HG02588 (cell line): ENCODE measurements at regions not wholly inside any gene's neighbourhood (a gene's known extent, or its start where the extent isn't known, plus 50 kb on each side); places are given as distances from the start of the nearest gene placed in this dataset.

Experiments used
- ATAC-seq: cut with Tn5 transposase; IDR thresholded peaks from one replicate; pipeline ENCODE4 v1.9.1; 2021; ENCODE audit warnings: mild to moderate bottlenecking, moderate library complexity; ENCODE audit not compliant: unreplicated experiment

DNA sequence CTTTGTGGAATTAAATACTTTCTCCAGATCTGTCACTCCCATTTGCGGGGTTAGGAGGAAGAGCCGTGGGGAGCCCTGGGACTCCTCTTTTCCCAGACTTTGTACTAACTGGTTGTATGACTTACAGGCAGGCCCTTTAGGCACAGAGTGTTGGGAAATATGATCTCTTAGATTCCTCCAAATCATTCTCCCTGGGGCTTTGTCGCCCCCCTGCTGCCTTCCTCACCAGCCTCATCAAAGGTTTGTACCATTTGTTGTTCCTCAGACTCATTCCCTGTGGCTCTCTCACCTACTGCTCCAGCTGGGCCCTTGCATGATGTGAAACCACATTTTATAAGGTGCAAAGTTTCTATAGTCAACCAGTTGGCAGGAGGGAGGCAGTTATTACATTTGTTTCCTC, 56.4 kb downstream of the CRYGS start:
- ATAC-seq, result no peak

DNA sequence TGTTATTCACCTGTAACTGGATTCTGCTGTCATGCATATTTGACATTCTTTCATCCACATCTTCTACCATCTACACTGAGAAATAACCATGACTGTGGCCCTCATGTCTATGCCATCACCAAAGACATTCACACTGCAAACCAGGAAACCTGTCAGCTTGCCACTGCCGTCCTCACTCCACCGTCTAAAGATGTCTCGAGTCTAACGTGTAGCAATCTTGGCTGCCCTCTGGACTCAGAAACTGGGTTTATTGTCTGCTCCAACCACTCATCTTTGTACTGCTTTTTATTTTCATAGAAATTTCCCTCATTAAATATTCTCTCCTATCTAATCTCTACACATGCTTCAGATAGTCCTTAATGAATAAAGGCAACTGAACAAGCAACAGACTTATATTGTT, 57.1 kb downstream of the CRYGS start:
- no peak for ATAC-seq

DNA sequence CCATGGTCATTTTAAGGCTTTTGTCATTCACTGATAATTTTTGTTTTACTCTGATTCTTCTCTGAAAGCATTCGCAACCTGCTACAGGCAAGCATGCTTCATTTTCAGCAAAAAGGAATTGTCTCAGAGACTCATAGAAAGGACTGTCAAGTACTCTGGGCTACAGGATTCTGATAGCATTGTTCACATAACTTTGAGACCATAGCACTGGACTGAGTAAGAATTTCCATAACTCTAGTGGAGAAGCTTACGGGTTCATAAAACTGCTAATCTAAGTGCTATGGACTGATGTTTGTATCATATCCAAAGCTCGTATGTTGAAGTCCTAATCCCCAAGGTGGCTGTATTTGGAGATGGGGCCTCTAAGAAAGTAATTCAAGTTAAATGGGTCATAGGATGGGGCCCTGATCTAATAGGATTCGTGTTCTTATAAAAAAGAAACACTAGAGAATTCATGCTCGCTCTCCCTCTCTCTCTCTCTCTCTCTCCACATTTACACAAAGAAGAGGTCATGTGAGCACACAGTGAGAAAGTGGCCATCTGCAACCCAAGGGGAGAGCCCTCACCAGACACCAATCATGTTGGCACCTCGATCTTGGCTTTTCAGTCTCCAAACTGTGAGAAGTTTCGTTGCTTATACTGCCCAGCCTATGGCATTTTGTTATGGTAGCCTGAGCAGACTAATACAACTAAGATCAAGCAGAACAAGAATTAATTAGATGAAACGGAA, 60.4 kb downstream of the CRYGS start:
- ATAC-seq, result no peak

DNA sequence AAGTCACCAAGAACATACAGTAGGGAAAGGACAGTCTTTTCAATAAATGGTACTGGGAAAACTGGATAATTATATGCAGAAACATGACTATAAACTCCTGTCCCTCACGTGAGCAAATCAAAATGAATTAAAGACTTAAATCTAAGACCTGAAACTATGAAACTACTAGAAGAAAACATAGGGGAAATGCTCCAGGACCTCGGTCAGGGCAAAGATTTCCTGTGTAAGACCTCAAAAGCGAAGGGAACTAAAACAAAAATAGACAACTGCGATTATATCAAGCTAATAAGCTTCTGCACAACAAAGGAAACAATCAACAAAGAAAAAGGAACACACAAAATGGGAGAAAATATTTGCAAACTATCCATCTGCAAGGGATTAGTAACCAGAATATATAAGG, 62.7 kb downstream of the CRYGS start:
- no peak for ATAC-seq

DNA sequence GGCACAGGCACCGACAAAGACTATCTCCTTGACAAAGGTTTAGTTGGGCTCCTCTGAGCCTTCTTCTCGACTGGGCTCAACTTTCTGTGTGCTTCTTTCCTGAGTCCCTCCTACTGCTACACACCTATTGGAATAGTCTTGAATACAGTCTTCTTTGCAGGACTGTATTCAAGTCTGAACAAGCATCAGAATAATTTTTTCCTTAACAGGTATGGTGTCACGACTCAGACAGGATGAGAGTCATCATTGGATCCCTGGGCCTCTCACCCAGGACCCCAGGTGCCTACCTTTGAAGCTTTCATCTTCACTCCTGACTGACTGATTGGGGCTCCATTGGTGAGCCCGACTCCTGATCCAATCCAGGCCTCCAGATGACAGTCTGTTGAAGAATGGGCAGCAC, 66.3 kb downstream of the CRYGS start:
- ATAC-seq, result no peak

DNA sequence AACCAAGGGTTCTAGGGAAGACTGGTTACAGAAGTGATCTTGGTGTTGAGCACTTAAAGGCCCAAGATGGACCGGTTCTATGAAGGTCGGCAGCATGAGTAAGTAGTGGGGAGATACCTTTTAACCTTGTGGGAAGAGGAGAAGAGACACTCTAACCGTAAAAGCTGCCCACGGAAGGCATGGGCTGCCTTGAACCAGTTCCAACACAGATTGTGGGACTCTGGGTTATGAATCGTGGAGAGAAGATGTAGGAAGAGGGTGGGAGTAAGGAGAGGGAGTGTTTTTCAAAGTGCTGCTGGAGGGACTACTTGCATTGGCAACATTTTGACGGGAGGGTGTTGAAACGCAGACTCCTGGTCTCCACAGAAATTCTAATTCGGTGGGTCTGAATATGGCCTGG, 67.1 kb downstream of the CRYGS start:
- no peak for ATAC-seq

DNA sequence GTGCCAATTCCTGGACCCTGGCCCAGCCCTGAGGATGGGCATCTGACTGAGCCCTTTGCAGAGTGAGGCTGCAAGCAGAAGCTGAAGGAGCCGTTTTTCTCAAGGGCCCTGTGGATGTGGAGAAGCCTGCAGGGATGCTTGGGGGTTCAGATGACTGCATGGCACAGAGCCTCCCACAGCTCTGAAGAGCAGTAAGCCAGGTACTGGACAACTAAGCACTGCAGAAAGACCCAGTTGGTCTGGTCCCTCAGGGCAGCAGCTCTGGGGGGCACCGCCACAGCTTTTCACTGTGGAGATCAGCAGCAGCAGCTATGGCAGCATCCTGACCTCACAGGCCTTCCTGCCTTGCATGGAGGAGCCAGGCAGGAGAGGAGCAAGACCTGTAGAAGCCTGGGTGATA, 67.6 kb downstream of the CRYGS start:
- ATAC-seq, result no peak

DNA sequence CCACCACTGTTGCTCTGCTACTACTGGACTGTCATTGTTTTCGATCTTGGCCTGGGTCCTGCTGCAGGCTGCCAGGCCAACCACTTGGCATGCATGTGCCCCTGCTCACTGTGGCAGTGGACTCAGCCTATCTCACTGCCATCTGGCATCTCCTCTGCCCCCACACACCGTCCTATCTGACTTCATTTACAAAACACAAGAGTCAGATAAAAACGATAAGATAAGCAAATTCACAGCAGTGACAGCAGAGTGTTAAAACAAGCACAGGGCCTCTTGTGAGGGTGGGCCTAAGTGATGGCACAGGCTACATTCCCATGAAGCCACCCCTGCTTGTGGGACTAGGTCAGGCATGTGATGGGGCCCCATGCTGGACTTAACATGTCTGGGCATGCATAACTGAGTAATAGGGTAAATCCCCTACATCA, 68.1 kb downstream of the CRYGS start:
- no peak for ATAC-seq

DNA sequence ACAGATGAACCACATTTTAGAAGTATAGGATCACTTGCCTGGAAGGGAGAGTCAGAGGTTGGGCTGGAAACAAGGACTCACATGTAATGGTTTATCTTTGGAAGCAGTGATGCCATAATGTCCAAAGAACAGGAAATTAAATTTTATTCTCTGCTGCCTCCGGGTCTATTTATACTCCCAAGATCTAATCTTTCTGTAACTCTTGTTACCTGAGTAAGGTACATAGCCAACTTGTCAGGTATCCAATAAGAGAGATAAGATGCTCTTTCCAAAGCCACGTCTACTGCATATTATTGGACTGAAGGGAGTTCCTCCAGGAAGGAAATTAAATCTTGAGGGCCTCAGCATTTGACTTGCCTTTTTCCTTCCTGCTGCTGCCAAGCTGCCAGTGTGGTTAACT, 71.0 kb downstream of the CRYGS start:
- ATAC-seq, result no peak

DNA sequence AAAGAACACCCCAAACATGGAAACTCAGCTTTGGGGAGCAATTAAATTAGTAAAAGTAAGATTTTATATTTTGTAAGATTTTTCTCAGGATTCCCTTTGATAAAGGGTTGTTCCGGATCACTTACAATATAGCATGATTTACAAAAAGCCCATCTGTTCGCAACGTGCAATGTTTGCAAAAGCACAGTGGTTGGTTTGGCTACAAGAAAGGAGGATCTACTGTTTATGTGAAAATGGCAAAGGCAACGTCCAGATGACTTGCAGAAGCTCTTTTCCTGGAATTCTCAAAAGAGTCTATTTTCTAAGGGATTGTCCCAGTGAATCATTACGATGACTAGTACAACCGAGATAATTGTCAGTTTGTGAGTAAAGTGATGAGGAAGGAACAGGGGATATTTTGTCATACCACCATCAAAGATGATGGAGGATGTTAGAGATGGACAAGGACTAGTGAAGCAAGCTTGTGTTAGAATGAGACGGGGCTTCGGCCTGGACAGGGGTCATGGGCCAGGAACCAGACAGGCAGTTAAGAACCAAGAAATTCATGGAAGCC, 71.6 kb downstream of the CRYGS start:
- no peak for ATAC-seq

DNA sequence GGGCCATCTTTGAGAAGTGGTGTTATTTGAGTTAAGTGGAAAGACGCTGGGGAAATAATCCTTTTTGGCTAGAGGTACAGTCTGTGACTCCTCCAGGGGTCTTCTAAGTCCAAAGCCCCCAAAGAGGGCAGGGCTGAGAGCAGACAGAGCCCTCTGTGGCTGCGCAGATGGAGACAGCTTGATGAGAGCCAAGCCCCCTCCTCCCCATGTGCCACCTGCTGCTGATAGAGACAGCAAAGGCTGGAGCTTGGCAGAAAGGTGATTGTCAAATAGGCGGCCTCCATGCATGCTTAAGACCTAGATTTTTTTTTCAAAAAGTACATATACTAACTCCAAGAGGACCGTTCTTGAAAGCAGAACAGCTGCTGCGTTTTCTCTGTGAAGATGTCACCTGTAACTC, 72.4 kb downstream of the CRYGS start:
- no peak for ATAC-seq

DNA sequence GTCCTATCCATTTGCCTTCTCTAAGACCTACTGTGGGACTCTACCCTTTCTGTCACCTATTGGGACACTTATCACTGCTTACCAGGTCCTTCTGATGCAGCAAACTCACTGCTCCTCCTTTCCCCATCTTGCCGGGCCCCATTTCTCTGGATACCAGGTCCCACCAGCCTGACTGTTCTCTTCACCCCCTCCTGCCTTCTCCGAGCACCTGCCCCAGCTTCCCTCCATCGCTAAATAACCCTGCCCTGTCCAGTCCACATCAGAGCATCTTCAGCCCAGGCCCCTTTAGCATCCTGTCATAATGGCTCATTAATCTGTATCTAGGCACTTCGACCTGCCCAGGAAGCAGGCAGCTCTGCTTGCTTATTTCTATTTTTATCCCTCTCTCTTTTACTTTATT, 74.7 kb downstream of the CRYGS start:
- ATAC-seq, result no peak

DNA sequence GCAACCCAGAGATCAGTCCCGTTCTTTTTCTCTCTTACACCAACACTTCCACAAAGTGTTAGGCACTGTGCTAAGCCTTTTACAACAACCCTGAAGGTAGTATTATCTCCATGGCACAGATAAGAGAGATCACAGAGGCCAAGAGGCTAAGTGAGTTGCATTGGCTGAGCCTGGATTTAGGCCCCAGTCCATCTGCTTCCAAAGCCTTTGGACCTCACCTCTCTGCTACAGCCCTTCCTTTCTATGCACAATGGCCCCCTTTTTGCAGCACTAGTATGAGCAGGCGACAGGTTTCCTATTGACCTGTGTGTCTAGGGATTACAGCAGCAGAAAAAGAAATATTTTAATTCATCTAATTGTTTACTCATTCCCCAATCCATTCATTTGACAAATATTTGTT, 76.2 kb downstream of the CRYGS start:
- ATAC-seq, result no peak

DNA sequence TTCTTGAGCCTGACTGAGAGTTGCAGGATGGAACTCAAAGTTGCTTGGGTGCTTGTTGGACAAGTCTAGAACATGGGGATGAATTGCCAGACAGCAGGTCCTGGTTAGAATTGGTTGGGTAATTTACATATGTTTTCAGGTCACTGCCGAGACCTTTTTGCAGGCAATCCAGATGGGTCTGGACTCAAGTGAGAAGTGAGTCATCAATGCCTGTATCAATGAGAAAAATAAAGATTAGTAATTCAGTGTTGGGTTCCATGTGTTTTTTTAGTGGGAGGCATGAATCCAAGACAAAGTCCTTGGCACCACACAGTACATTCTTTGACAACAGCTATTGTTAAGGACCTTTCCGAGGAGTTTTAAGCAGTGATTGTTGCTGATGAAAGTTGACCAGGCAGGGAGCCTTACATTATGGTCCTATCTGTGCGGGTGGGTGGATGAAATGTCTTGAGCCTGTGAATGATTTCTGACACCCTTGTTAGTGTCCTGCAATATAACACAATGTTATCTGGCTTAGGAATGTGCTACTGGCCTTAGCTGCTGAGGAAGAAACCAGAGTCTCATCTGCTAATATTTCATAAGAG, 77.7 kb downstream of the CRYGS start:
- no peak for ATAC-seq

DNA sequence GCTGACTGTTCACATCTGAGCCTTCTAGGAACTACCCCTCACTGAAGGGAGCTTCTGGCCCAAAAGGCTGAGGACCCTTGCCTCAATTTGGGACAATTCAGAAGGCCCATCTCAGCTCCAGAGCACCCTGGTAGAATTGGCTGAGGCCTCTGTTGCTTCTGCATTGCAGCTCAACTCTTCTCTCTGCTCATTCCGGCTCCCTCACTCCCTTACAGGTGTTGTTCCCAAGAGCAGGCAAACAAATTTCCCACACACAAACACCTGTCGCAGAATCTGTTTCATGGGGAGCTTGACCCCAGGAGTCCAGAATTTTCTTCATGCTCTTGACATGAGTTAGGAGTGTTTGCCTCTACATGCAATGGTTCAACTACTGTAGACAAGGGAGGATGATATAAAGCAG, 78.7 kb downstream of the CRYGS start:
- ATAC-seq, result no peak

DNA sequence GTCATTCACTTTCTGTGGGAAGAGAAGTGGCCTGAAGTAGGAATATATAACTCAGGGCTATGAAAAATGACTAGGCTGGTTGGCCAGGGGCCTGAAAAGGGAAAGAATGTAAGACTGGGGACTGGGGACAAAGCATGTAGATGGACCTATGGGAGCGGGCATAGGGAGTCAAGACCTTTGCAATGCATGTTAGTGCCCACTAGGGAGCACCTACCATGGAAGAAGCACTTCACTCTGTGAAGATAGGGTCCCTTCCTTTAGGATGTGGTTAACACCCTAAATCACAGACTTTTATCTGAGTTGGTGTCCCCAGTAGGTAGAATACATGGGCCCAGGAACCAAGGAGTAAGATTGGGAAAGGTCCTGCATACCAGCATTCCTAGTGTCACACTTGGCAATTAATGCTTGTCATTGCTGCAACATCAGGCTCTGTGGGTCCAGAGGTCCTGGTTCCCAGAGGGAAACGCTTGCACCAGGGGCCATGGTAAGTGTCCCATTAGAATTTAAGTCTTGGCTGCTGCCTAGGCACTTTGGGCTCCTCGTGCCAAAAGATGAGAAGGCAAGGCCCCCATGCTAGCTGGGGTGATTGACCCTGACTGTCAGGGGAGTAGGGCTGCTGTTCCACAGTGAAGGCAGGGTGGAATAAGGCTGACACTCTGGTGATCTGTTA, 79.6 kb downstream of the CRYGS start:
- no peak for ATAC-seq

DNA sequence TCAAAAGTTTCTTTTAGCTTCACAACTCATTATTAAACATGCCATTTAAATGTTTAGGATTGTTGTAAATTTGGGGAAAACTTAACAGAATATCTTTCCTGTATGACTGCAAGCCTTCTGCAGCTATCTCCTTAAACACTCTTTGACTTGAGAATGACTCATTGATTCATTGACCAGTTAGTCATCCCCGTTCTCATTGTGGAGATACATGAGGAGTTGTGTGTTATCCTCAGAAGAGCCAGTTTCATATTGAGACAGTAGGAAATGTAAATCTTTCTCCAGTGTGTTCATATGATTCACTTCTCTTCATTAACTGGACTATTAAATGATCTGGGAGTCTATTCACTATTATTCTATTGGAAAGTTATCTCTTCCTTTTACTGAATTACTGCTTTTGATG, 83.0 kb downstream of the CRYGS start:
- ATAC-seq, result no peak

DNA sequence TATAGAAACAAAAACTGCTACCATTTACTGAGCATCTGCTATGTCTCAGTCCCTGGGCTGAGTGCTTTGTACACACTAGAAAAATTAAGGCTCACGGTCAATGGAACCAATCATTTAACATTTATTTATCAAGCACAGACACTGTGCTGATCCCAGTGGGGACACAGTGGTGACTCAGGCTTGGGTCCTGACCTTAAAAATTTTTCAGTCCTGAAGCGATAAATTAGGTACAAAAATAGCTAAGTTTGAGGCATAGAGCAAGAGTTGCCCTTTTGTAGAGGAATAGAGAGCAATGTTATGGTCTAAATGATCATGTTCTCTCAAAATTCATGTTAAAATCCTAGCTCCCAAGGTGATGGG, 85.1 kb downstream of the CRYGS start:
- no peak for ATAC-seq

DNA sequence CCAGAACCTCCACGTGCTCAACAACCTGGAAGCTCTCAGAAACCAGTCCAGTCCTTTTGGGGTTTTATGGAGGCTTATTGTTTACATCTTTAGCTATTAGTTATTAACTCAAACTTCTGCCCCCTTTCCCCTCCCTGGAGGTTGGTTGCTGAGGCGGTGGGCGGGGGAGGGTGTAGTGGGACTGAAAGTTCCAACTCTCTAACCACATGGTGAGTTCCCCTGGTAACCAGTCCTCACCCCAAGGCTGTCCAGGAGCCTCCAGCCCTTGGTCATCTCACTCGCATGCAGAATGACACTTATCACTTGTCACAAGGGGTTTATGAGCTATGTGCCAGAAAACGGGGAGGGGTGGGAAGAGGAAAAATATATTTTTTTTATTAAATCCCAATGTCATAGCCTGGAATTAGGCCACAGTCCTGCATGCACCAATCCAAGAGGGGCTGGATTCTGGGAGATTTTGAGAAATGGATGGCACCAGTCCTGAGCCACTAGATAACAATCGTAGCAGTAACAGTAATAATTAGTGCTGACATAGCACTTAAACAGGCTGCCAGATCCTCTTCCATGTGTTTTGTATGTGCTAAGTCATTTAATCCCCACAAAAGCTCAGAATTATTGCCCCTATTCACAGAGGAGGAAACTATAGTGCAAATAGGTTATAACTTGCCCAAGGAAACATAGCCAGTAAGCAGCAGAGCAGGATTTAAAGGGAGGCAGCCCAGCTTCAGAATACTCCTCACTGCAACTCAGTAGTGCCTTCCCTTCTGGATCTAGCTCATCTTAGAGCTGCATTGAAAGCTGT, 85.7 kb downstream of the CRYGS start:
- no peak for ATAC-seq

DNA sequence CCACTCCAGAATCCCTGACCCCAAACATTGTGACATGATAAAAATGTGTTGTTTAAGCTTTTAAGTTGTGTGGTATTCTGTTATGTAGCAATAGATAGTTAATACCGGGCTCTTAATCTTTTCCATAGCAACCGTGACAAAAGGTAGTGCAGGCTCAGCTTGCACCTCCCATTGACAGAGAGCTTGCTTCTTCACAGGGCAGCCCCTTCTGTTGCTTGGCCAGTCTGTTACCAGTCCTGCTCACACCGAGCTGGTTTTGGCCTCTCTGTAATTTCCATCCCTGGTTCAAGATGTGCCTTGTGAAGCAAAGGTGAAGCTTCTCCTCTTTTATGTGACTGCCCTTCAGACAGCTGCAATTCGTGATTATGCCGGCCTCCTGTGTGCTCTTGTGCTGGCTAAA, 86.9 kb downstream of the CRYGS start:
- no peak for ATAC-seq

DNA sequence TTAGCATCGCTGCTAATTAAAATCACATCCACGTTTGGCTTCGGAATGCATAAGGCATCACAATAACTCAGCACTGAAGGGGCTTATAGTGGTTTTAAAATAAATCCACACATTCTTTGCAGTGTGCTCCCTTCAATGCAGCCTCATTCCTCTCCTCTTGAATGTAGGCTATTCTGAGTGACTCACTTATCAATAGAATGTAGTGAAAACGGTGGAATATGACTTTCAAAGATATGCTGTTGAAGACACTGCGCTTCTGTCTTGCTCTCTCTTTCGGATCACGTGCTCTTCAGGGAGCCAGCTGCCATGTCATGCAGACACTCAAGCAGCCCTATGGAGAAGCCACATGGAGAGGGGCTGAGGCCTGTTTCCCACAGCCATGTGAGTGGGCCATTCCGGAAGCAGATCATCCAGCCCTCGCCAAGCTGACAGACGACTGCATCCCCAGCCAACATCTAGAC, 87.4 kb downstream of the CRYGS start:
- ATAC-seq, result no peak
